ENCODE measurements at regions not wholly inside any gene's neighbourhood (a gene's known extent, or its start where the extent isn't known, plus 50 kb on each side); places are given as distances from the start of the nearest gene placed in this dataset.

- TF ChIP-seq CTCF (IDR thresholded peaks at IDR 0.05; ENCODE audit: low read depth, low read length, missing control alignments): no peak
- H3K4me3 ChIP-seq (ENCODE audit: low read depth, low read length): no peak overlapping the region
- DNase-seq (ENCODE audit: low read depth): no peak
These were observed 131.4 kb downstream of the MRPL36 start for GRCh38 chr5:1668141-1668721.

- TF ChIP-seq CTCF (IDR thresholded peaks at IDR 0.05; ENCODE audit: low read depth, low read length, missing control alignments): no peak
- H3K4me3 ChIP-seq (ENCODE audit: low read depth, low read length): no peak overlapping the region
- DNase-seq (ENCODE audit: low read depth): no peak
These were observed 131.9 kb downstream of the MRPL36 start for GRCh38 chr5:1667648-1668140.

GRCh38 chr5:1666812-1667588 is 132.6 kb downstream of the MRPL36 start:
- peak; percentile 48 for TF ChIP-seq CTCF (IDR thresholded peaks at IDR 0.05; ENCODE audit: low read depth, low read length, missing control alignments)
- no peak for DNase-seq (ENCODE audit: low read depth)
- no peak overlapping the region for H3K4me3 ChIP-seq (ENCODE audit: low read depth, low read length)

GRCh38 chr5:1666221-1666620 is 133.4 kb downstream of the MRPL36 start:
- TF ChIP-seq CTCF (IDR thresholded peaks at IDR 0.05; ENCODE audit: low read depth, low read length, missing control alignments): no peak
- no peak overlapping the region for H3K4me3 ChIP-seq (ENCODE audit: low read depth, low read length)
- no peak for DNase-seq (ENCODE audit: low read depth)

- H3K4me3 ChIP-seq (ENCODE audit: low read depth, low read length): no peak overlapping the region
- no peak for DNase-seq (ENCODE audit: low read depth)
- no peak for TF ChIP-seq CTCF (IDR thresholded peaks at IDR 0.05; ENCODE audit: low read depth, low read length, missing control alignments)
These were observed 133.8 kb downstream of the MRPL36 start for GRCh38 chr5:1665803-1666202.

- TF ChIP-seq CTCF (IDR thresholded peaks at IDR 0.05; ENCODE audit: low read depth, low read length, missing control alignments): no peak
- no peak for DNase-seq (ENCODE audit: low read depth)
- H3K4me3 ChIP-seq (ENCODE audit: low read depth, low read length): no peak overlapping the region
These were observed 134.4 kb downstream of the MRPL36 start for GRCh38 chr5:1665231-1665630.
